Fibroblast of the conjunctiva (primary cell): ENCODE measurements at regions not wholly inside any gene's neighbourhood (a gene's known extent, or its start where the extent isn't known, plus 50 kb on each side); places are given as distances from the start of the nearest gene placed in this dataset.

Experiments
- DNase-seq: peaks from one replicate; pipeline ENCODE4 v3.0.0-alpha.2; 2010; ENCODE audit warnings: low read depth

GRCh38 chr10:25661632-25662031 is 272.4 kb upstream of the MYO3A start:
- DNase-seq = no peak

GRCh38 chr10:25666276-25666675 is 267.8 kb upstream of the MYO3A start:
- no peak for DNase-seq

- DNase-seq = no peak
These were observed 258.8 kb upstream of the MYO3A start for GRCh38 chr10:25675204-25675603.

- no peak for DNase-seq
These were observed 258.4 kb upstream of the MYO3A start for GRCh38 chr10:25675615-25676014.

- DNase-seq = no peak
These were observed 255.8 kb upstream of the MYO3A start for GRCh38 chr10:25678220-25678619.

- DNase-seq = no peak
These were observed 255.4 kb upstream of the MYO3A start for GRCh38 chr10:25678666-25679065.

GRCh38 chr10:25682203-25682851 is 251.7 kb upstream of the MYO3A start:
- no peak for DNase-seq

GRCh38 chr10:25683344-25683743 is 250.7 kb upstream of the MYO3A start:
- no peak for DNase-seq

- no peak for DNase-seq
These were observed 246.5 kb upstream of the MYO3A start for GRCh38 chr10:25687521-25687920.

GRCh38 chr10:25689346-25690100 is 244.5 kb upstream of the MYO3A start:
- no peak for DNase-seq

GRCh38 chr10:25692761-25693160 is 241.3 kb upstream of the MYO3A start:
- DNase-seq = no peak

- DNase-seq = no peak
These were observed 239.7 kb upstream of the MYO3A start for GRCh38 chr10:25694206-25694933.

GRCh38 chr10:25694971-25695370 is 239.1 kb upstream of the MYO3A start:
- no peak for DNase-seq

- DNase-seq = no peak
These were observed 238.4 kb upstream of the MYO3A start for GRCh38 chr10:25695586-25695985.

GRCh38 chr10:25696013-25696708 is 237.9 kb upstream of the MYO3A start:
- DNase-seq = no peak

GRCh38 chr10:25697412-25697811 is 236.6 kb upstream of the MYO3A start:
- DNase-seq = no peak

GRCh38 chr10:25698638-25699037 is 235.4 kb upstream of the MYO3A start:
- no peak for DNase-seq

GRCh38 chr10:25699631-25700030 is 234.4 kb upstream of the MYO3A start:
- no peak for DNase-seq

- no peak for DNase-seq
These were observed 232.4 kb upstream of the MYO3A start for GRCh38 chr10:25701652-25702051.

- DNase-seq = no peak
These were observed 229.4 kb upstream of the MYO3A start for GRCh38 chr10:25704622-25705021.

- DNase-seq = no peak
These were observed 226.5 kb upstream of the MYO3A start for GRCh38 chr10:25707572-25707971.

- DNase-seq = no peak
These were observed 225.9 kb upstream of the MYO3A start for GRCh38 chr10:25707976-25708671.
